Amygdala (tissue), 56 donors: ENCODE measurements at regions not wholly inside any gene's neighbourhood (a gene's known extent, or its start where the extent isn't known, plus 50 kb on each side); places are given as distances from the start of the nearest gene placed in this dataset.

ENCODE experiments used
- DNase-seq, 56 donors: peaks; one replicate each; lab custom pipeline; 2025; lab: John Stamatoyannopoulos, UW

DNA sequence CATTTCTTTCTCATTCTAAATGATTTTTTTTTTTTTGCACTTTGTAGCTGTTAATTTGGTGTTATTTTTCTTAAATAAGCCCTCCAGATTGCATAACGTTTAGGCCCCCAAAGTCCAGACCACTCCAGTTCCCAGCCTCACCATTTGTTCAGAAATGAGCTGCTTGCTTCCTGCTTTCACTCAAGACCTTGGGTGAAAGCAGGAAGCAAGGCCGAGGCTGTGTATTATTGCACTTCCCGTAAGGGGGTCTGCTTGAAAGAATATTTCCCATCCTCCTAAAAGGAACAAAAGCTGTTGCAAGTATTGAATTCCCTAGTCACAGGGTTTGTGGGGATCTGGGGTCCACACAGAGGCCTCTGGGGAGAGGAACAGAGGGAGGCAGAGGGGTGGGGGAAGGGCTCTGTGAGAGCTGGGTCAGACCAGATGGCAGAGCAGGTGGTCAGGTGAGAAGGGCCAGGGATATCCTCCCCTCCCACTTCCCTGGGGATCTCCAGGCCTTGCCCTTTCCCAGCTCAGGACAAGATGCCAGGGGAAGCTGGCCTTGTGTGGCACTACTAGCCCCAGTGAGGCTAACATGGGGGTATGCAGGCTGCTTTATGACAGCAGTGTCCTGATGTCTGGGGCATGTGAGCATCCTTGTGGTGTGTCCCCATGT is 51.6 kb upstream of the MYEOV start:
- DNase-seq: no peak

DNA sequence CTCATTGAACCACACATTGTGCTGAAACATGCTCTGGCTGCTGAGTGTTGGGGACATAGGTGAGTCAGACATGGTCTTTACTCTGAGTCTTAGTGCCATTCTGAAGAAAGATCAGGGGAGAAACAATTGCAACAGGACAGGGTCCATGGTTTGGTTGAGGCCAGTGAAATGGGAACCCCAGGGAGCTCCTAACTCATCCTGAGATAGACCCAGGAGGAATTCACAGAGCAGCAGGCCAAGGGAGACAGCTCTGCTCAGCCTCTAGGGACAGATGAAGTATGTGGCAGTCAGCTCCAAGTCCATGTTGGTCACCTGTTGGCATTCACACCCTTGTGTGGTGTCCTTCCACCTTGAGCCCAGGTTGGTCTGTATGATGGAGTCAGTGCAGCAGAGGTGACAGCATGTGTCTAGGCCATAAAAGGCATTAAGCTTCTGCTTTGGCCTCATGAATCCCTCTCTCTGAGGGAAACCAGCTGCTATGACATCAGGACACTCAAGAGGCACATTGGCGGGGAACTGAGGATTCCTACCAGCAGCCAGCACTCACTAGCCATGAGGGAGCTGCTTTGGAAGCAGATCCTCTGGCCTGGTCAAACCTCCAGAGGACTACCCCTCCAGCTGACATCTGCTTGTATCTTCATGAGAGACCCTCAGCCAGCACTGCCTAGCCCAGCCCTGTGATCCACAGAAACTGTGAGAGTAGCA is 50.3 kb upstream of the MYEOV start:
- DNase-seq: no peak
